ENCODE measurements at regions not wholly inside any gene's neighbourhood (a gene's known extent, or its start where the extent isn't known, plus 50 kb on each side); places are given as distances from the start of the nearest gene placed in this dataset.

DNA sequence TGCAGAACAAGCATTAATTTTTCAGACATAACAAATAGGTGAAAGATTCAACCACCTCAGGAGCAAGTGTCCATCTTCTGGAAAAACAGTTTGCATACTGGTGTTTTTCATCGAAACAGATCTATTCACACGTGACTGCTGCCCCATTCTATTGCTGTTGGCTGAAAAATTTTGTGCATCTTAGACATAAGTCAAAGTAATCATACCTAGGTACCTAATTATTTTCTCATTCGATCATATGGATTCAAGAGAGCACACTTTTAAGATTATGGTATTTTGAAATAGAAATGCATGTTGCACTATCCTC lies 72.9 kb upstream of the CDH6 start (continued):
- no peak for TF ChIP-seq CHD7 (IDR thresholded peaks at IDR 0.05; ENCODE audit: insufficient replicate concordance, low read length)
- TF ChIP-seq RAD21 (IDR thresholded peaks at IDR 0.05 in 1 of 2, conservative IDR thresholded peaks at IDR 0.05 in 1 of 2; ENCODE audit: low read depth in 2 of 2, low read length in 2 of 2) = no peak
- no peak for TF ChIP-seq CHD2 (IDR thresholded peaks at IDR 0.05; ENCODE audit: low read length)
- TF ChIP-seq EGR1 (IDR thresholded peaks at IDR 0.05; ENCODE audit: borderline replicate concordance, low read depth, low read length) = no peak
- no peak for TF ChIP-seq SIRT6 (IDR thresholded peaks at IDR 0.05; ENCODE audit: low read length)
- no peak for TF ChIP-seq CBX8 (IDR thresholded peaks at IDR 0.05; ENCODE audit: borderline replicate concordance, low read depth, low read length)
- no peak for TF ChIP-seq NRF1 (IDR thresholded peaks at IDR 0.05; ENCODE audit: low read depth, low read length)
- no peak for TF ChIP-seq CHD1 (IDR thresholded peaks at IDR 0.05; ENCODE audit: low read depth, low read length)
- TF ChIP-seq GABPA (IDR thresholded peaks at IDR 0.05; ENCODE audit: borderline replicate concordance, insufficient read depth, low read length) = no peak

Data from H1 (cell line).